Left kidney (tissue), 1 donor: ENCODE measurements at regions not wholly inside any gene's neighbourhood (a gene's known extent, or its start where the extent isn't known, plus 50 kb on each side); places are given as distances from the start of the nearest gene placed in this dataset.
"Not testable (repeated sequence)": the region's sequence is repeated elsewhere in the genome, so short reads cannot be mapped to it uniquely, and the experiment has no call there.

ENCODE experiments used
- DNase-seq: peaks from one replicate; pipeline ENCODE4 v3.0.0-alpha.2; 2013

GRCh38 chr12:4822572-4822971 is 87.1 kb upstream of the KCNA1 start:
- DNase-seq: no peak

DNA sequence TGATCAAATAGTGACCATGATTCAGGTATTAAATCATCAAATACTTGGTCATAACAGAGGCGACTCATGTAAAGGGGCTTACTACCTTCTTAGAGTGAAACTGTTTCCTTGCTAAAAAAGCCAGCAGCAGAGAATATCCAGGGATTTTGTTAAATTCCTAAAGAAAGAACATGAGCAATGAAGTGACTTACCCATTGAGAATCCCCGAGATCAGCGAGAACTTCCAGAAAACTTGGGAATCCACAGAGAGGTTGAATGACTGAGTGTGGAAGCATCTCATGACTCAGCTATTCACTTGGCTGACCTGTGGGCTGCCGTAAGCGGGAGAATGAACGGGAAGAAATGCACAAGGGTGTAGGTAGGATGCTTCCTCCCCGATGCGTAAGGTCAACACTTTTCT is 85.3 kb upstream of the KCNA1 start:
- DNase-seq: no peak

DNA sequence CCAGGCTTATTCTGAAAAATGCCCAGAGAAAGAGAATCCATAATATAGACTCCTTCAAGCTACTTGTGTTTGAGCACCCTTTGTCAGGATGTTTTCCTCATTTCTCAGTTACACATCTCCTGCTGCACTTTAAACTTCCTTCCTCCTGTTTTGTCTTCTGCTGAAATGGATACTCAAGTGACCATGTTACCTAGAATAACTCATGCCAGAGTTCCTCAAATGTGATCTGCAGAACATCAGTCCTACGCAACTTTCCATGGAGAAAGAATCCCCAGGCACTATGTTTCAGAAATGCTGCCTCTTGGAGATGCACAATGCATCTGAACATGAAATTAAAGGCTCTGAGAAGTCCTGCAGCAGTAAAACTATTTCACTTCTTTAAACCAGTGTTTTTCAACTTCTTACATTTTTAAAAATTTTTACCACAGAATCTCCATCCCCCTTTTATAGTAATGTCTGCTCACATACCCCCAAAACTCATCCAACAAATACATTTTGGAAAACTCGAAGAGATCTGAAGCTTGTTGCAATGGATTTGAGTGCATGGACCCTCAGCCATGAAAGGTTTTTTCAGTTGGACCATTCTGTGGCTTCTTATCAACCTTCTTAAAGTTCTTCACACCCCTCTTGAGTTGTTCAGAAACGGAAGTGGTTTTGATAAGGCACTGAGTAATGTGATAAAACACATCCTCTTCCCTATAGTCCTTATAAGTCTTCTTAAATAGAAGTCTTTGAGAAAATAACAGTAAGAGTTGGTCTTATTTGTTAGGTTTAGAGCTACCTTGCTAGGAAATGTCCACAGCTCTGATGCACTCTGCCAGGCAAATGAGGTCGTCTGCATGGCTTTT is 84.5 kb upstream of the KCNA1 start:
- no peak for DNase-seq

DNA sequence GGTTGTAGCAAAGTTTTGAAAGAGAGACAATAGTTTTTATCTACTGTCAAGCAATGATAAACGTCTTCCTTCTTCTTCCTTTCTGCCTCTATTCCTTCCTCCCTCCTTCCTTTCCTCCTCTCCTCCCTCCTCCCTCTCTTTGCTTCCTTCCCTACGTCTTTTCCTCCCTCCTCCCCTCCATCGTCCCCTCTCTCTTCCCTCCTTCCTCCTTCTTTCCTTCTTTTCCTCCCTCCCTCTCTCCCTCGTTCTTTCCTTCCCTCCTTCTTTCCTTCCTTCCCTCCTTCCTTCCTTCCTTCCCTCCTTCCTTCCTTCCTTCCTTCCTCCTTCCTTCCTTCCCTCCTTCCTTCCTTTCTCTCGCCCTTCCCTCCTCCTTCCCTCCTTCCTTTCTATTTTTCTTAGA is 82.8 kb upstream of the KCNA1 start:
- DNase-seq: no peak

GRCh38 chr12:4828176-4828575 is 81.5 kb upstream of the KCNA1 start:
- DNase-seq: no peak

DNA sequence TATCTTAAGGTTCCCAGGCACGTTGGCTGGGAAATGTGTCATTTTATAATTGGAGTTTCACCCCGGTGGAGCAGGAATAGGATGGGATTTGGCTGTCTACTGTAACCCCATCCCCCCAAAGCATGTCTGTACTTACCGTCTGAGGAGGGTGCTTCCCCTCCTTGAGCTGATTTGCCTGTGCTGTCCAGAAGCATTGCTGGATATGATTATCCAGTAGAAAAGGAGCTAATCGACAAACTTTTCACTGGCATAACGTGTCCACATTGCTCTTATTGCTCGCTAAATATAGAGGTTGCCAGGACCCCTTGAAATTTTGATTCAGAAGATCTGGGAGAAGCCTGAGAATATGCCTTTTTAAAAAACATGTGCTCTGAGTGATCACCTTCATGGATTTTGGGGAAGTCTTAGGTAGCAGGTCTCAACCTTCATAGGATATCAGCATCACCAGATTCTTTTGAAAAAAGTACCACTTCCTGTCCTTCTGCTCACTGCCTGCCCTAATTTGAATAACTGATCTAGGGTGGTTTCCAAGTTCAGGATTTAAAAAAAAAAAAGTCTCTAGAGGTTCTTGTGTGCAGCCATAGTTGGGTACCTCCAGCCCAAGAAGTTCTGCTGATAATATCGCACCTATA is 80.4 kb upstream of the KCNA1 start:
- no peak for DNase-seq

DNA sequence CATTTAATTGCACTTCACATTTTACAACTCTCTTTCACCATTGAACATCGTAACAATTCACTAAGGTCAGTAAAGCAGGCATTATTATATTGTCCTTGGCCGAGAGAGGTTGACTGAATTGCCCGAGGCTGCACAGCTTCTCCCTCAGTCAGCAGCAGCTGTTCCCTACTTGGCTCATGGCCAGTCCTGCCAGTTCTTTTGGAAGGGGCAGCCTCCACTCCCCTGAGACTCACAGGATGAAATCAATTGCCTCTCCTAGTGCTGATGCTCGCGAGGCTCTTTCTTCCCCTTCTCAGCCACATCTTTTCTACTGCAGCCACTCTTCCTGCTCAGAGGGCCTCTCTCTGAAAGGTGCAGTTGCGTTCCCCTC is 79.9 kb upstream of the KCNA1 start:
- no peak for DNase-seq

- DNase-seq: no peak
Measured at GRCh38 chr12:4830556-4831210, 79.0 kb upstream of the KCNA1 start.

DNA sequence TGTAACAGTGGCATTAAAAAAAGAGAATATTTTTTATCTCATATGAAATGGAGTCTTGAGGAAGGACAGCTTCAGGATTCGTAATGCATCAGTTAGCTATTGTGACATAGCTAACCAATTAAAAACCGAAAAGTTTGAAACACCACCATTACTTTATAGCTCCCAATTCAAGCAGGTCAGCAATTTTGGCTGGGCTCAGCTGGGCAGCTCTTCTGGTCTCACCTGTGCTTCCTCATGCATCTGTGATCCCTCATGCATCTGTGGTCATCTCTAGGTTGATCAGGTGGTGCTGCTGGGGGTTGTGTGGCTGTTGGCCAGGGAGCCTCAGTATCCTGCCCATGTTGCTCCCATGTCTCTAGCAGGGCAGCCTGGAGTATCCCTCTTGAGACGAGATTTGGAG is 76.7 kb upstream of the KCNA1 start:
- DNase-seq: no peak

DNA sequence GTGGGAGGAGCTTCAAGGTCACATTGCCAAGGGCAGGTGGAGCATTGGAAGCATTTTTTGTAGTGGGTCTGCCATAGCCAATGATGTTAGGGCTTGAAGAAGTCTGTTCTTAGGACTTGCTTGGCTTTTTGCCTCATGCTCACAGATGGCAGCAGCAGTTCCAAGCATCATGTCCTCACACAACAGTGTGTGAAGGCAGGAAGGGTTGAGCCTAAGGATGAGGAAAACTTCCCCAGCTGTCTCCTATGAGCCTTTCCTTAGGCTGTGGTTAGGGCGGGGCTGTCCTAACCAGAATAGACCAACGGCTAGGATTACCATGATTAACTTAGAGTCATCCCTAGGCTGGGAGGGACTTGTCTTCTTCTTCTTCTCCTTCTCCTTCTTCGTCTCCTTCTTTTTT is 76.2 kb upstream of the KCNA1 start:
- DNase-seq: no peak

DNA sequence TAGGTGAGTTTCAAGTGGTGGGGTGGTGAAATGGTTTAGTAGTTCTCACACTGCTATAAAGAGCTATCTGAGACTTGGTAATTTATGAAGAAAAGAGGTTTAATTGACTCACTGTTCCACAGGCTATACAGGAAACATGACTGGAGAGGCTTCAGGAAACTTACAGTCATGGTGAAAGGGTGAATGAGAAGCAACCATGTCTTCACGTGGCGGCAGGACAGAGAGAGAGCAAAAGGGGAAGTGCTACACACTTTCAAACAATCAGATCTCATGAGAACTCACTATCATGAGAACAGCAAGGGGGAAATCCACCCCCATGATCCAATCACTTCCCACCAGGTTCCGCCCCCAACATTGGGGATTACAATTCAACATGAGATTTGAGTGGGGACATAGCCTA is 67.3 kb upstream of the KCNA1 start:
- not testable (repeated sequence) for DNase-seq

DNA sequence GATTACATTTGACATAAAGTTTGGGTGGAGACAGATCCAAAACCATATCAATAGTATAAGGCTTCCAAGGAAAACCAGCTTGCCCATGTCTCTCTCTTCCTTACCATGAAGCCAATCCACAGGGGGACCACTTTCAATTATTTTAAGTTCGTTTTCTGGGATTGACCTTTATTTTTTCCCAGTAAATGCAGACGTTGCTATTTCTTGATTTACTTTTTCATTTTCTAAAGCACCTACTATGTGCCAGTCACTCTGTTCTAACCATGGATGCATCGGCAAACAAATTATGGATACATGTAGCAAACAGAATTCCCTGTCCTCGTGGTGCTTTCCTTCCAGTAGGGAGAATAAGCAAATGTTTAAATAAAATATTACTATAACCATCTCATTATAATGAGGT is 65.8 kb upstream of the KCNA1 start:
- DNase-seq: no peak

GRCh38 chr12:4847713-4848112 is 62.0 kb upstream of the KCNA1 start:
- no peak for DNase-seq

DNA sequence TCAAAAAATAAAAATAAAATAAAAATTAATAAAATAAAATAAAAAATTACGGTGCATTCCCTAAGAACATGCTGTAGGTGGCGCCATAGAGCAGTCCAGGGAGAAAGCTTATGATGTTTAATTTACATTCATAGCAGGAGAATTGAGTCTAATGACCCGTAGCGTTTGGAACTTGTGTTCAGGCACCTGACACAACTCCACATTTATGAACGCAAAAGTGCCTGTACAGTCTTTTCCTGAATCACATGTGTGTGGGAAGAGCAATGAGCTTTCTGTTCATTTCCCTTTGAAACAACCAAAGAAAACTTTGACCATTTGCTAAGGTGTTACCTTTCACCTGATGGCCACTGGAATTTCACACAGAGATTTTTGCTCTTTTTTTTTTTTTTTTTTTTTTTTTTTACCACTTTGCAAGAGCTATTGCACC is 60.6 kb upstream of the KCNA1 start:
- no peak for DNase-seq

DNA sequence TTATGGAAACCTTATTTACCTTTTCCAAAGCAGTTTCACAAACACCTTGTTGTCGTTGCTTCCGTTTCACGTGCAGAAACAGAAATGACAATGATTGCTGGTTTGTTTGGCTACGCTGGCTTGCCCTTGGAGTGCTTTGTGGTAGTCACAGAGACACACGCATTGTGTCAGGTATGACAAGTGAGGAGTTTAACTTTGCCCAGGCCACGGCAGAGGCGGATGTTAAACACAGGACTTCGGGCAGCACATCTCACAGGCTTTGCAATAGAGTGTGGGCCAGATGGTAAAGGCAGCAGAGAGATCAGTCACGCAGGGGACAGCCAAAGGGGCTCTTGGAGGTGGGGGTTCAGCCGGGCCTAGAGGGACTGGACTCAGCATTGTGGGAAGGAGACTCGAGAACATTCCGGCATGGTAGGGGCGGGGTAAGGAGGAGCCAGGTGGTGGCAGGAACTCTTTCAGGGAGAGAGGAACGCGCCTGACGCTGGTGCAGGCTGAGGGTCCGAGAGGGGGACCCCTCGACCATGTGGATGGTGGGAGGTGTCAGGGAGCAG is 59.8 kb upstream of the KCNA1 start:
- no peak for DNase-seq

DNA sequence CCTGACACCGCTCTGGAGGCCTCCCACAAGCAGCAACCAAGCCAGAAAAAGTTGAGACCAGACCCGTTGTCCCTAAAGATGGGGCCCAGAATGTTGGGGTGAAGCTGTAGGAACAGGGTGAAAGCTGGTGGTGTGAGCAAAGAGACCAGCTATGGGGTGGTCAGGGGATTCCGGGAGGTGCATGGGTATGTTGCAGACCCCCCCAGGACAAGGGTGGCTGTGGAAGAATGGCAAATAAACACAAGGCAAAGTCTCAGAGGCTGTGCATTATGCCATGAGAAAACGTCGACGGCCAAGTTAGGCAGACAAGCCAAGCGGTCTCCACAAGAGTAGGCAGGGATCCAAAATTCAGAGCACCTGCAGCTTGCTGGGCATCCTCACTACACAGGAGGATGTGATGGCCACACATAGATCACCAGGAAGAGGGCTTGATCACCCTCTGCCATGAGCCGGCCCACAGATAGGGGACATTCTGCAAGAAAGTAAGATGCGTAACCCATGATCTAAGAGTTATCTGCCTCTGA is 58.8 kb upstream of the KCNA1 start:
- no peak for DNase-seq

DNA sequence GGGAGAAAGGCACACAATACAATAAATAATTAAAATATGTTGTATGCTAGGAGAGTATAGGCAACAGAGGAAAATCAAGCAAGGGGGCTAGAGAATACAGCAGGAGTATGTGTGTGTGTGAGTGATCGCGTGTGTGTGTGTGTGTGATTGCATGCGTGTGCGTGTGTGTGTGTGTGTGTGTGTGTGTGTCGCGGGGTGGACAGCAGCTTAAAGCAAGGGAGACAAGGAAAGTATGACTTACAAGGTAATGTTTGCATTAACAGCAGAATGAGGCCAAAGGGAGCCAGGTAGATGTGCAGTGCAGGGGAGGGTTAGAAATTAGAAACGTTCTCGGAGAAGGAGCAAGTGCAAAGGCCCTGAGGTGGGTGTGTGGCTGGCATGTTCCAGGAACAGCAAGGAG is 57.4 kb upstream of the KCNA1 start:
- no peak for DNase-seq

DNA sequence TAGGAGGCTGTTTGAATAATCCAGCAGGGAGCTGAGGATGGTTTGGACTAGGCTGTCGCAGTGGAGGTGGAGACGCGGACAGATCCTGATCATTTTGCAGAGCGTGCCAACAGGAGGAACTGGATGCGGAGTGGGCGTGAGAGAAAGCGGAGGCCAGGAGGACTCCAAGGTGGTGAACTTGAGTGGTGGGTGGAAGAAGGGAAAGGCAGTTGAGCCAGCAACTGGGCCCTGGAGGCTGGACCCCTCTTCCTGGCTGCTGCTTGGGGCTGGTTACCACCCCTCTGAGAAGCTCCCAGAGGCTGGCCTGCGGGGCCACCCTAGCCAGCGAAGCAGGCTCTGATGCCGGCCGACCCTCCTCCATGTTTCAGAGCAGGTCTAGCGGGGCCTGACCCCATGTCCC is 56.8 kb upstream of the KCNA1 start:
- no peak for DNase-seq

DNA sequence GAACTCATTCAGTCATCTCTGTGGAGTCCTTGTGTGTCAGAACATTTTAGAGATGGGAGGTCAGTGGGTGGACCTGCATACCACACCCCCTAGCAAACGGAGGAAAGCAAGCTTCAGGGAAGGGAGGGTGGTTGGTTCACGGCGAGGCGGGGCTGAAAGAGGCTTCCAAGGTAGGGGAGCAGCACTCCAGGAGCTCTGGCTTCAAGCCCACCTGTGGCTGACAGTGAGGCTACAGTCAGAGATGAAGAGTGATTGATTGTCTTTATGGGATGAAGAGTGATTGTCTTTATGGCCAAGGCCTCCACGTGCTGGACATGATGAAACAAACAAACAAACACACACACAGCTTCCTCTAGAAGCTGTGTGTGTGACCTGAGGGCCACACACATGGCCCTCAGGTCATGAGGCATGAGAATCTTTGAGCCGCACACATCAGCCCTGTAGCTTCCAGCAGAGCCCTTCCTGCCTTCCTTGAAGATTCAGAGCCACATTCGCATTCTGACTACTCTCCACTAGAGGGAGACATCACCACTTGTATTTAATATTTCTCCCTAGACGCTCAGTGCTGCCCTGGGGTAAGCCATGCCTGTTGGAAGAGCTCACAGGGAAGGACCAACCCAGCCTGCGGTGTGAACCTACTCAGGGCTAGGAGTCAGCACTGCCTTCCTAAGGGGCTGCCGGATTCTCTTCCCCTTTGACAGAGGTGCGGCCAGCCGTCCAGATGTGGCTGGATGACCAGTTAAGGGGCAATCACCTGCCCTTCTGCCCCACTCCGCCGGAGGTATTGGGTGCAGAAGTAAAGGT is 54.4 kb upstream of the KCNA1 start:
- peak; percentile 87 for DNase-seq

- DNase-seq: no peak
Measured at GRCh38 chr12:4856596-4856995, 53.1 kb upstream of the KCNA1 start.

GRCh38 chr12:4857472-4858291 is 52.0 kb upstream of the KCNA1 start:
- peak; percentile 80 for DNase-seq
